CD4-positive, alpha-beta T cell treated with Interferon alpha-2 for 1 hour (primary cell): ENCODE measurements at regions not wholly inside any gene's neighbourhood (a gene's known extent, or its start where the extent isn't known, plus 50 kb on each side); places are given as distances from the start of the nearest gene placed in this dataset.
"Not testable (repeated sequence)": the region's sequence is repeated elsewhere in the genome, so short reads cannot be mapped to it uniquely, and the experiment has no call there.

Experiments used
- DNase-seq, 2 donors: peaks; one replicate each; pipeline ENCODE4 v3.0.0-alpha.2; 2020 to 2022

GRCh38 chr1:29428997-29429396 lies 192.7 kb downstream of the PTPRU start:
- no peak for DNase-seq

- DNase-seq = no peak
Measured at GRCh38 chr1:29428280-29428615, 191.9 kb downstream of the PTPRU start.

GRCh38 chr1:29427614-29428279 lies 191.4 kb downstream of the PTPRU start:
- DNase-seq = no peak

GRCh38 chr1:29426701-29427279 lies 190.5 kb downstream of the PTPRU start:
- no peak for DNase-seq

- no peak for DNase-seq
Measured at GRCh38 chr1:29425631-29426030, 189.3 kb downstream of the PTPRU start.

GRCh38 chr1:29424266-29424665 lies 187.9 kb downstream of the PTPRU start:
- no peak for DNase-seq

GRCh38 chr1:29420202-29420601 lies 183.9 kb downstream of the PTPRU start:
- no peak for DNase-seq

- DNase-seq = no peak
Measured at GRCh38 chr1:29417971-29418370, 181.6 kb downstream of the PTPRU start.

- no peak for DNase-seq
Measured at GRCh38 chr1:29417147-29417858, 181.0 kb downstream of the PTPRU start.

- DNase-seq = no peak
Measured at GRCh38 chr1:29416267-29417146, 180.2 kb downstream of the PTPRU start.

GRCh38 chr1:29415861-29416260 lies 179.5 kb downstream of the PTPRU start:
- no peak for DNase-seq

- DNase-seq = no peak
Measured at GRCh38 chr1:29415156-29415830, 179.0 kb downstream of the PTPRU start.

GRCh38 chr1:29414086-29414485 lies 177.8 kb downstream of the PTPRU start:
- no peak for DNase-seq

- DNase-seq = no peak
Measured at GRCh38 chr1:29413661-29414060, 177.3 kb downstream of the PTPRU start.

- no peak for DNase-seq
Measured at GRCh38 chr1:29412591-29412990, 176.3 kb downstream of the PTPRU start.

- DNase-seq = no peak
Measured at GRCh38 chr1:29410476-29410875, 174.2 kb downstream of the PTPRU start.

- DNase-seq = no peak
Measured at GRCh38 chr1:29409616-29410015, 173.3 kb downstream of the PTPRU start.

GRCh38 chr1:29408831-29409605 lies 172.7 kb downstream of the PTPRU start:
- DNase-seq = no peak

- DNase-seq = no peak
Measured at GRCh38 chr1:29406814-29407213, 170.5 kb downstream of the PTPRU start.

GRCh38 chr1:29400203-29400602 lies 163.9 kb downstream of the PTPRU start:
- not testable (repeated sequence) for DNase-seq

GRCh38 chr1:29399465-29399864 lies 163.1 kb downstream of the PTPRU start:
- DNase-seq = no peak

GRCh38 chr1:29398431-29398830 lies 162.1 kb downstream of the PTPRU start:
- no peak for DNase-seq
